ENCODE measurements at regions not wholly inside any gene's neighbourhood (a gene's known extent, or its start where the extent isn't known, plus 50 kb on each side); places are given as distances from the start of the nearest gene placed in this dataset.

GRCh38 chr7:124590814-124591213 lies 174.8 kb downstream of the GPR37 start:
- no peaks in the 10 kb centered on the region for H3K36me3 ChIP-seq (ENCODE audit: control insufficient read depth, insufficient read depth, low read length)
- H2AFZ ChIP-seq (ENCODE audit: low read depth, low read length), result no peak overlapping the region
- H3K4me1 ChIP-seq (replicated peaks in 1 of 2; ENCODE audit: control insufficient read depth in 2 of 2, insufficient read depth in 2 of 2, low read length in 2 of 2), result no peaks in the 10 kb centered on the region
- TF ChIP-seq HMG20A (CRISPR knock-in tag; conservative IDR thresholded peaks at IDR 0.05) (no peak), MAFK (IDR thresholded peaks at IDR 0.05; ENCODE audit: low read length) (peak; percentile 97), ZNF316 (IDR thresholded peaks at IDR 0.05) (peak; percentile 92), MAFF (IDR thresholded peaks at IDR 0.05; ENCODE audit: low read length) (peak; percentile 95), MAFG (tag; conservative IDR thresholded peaks at IDR 0.05) (peak; percentile 84), C11orf30 (IDR thresholded peaks at IDR 0.05; ENCODE audit: low read depth) (peak; percentile 76)
- TF ChIP-seq, protein P1, sequence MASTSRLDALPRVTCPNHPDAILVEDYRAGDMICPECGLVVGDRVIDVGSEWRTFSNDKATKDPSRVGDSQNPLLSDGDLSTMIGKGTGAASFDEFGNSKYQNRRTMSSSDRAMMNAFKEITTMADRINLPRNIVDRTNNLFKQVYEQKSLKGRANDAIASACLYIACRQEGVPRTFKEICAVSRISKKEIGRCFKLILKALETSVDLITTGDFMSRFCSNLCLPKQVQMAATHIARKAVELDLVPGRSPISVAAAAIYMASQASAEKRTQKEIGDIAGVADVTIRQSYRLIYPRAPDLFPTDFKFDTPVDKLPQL (IDR thresholded peaks at IDR 0.05; ENCODE audit: extremely low read depth, insufficient read length), result no peak
- 0 out of 2 replicates have a peak, but pooled peaks cover 3% of the 10 kb centered on the region for H3K9me3 ChIP-seq (replicated peaks; ENCODE audit: control insufficient read depth, insufficient read depth, low read depth, low read length)
- no peaks in the 10 kb centered on the region for H4K20me1 ChIP-seq (replicated peaks; ENCODE audit: control insufficient read depth, insufficient read depth, low read length)
- CTCF ChIA-PET (ENCODE audit: low intra/inter-chr PET ratio), result no interaction called here
- FAIRE-seq (no peak), ATAC-seq (no peak), DNase-seq (ENCODE audit: extremely low read depth in 1 of 4, low spot score in 3 of 4) (no peak)
- no peaks in the 10 kb centered on the region for H3K27me3 ChIP-seq (ENCODE audit: control insufficient read depth in 2 of 2, insufficient read depth in 2 of 2, low read length in 2 of 2)
- H3K9ac ChIP-seq (ENCODE audit: insufficient read depth in 1 of 2, low read depth in 2 of 2, low read length in 2 of 2), result no peak overlapping the region
- H3K4me3 ChIP-seq, result no peak overlapping the region
- intact Hi-C loops (cut with micrococcal nuclease) (no loop called here), in situ Hi-C loops (cut with MboI) (no loop called here)
- no peak overlapping the region for H3K27ac ChIP-seq (ENCODE audit: extremely low read depth, low read depth, low read length)
- H3K4me2 ChIP-seq (ENCODE audit: insufficient read depth, low read length), result no peak overlapping the region
- WGBS (ENCODE audit: insufficient coverage, low coverage, missing lambda C conversion rate), result 0% methylated on average over 2 of the region's 2 CpGs
- no peaks in the 10 kb centered on the region for H3K9me1 ChIP-seq (ENCODE audit: control insufficient read depth, insufficient read depth, low read length)
- no peaks in the 10 kb centered on the region for H3K79me2 ChIP-seq (ENCODE audit: control insufficient read depth, insufficient read depth, low read length)
- BruUV-seq (replicated peaks), result no TSS peak
- POLR2A ChIA-PET, result no interaction called here

DNA sequence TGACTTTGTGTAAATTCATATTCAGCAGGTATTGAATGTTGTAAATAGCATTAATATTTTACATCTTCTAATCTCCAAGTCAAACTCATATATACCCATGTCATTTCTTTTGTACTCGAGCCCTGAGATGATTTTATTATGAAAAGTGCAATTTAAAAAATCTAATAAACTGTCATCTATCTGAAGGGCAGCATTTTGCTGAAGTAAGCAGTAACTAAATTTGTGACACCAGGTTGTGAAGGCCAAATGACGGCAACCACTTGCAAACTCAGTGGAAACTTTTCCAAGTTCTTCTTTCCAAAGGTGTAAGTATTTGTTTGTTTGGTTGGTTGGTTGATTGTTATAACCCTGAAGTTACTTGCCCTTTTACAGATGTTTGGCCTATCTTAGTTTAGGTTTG lies 188.3 kb downstream of the GPR37 start:
- intact Hi-C loops (cut with micrococcal nuclease), result no loop called here
- ChIA-PET CTCF (ENCODE audit: low intra/inter-chr PET ratio) (no interaction called here), POLR2A (no interaction called here)
- no peaks in the 10 kb centered on the region for H3K9me3 ChIP-seq (replicated peaks; ENCODE audit: control insufficient read depth, insufficient read depth, low read depth, low read length)
- BruUV-seq (replicated peaks), result no TSS peak
- no peak overlapping the region for H3K9ac ChIP-seq (ENCODE audit: insufficient read depth in 1 of 2, low read depth in 2 of 2, low read length in 2 of 2)
- in situ Hi-C loops (cut with MboI), result no loop called here
- FAIRE-seq, result no peak
- TF ChIP-seq HNRNPLL (IDR thresholded peaks at IDR 0.05; ENCODE audit: low read depth, low read length, poor library complexity, severe bottlenecking) (no peak), LARP7 (IDR thresholded peaks at IDR 0.05) (no peak), GTF2F1 (IDR thresholded peaks at IDR 0.05; ENCODE audit: low read depth, low read length) (no peak), CREBBP (IDR thresholded peaks at IDR 0.05; ENCODE audit: low read depth, low read length) (no peak), ZNF766 (CRISPR knock-in tag; conservative IDR thresholded peaks at IDR 0.05) (no peak), SMAD4 (CRISPR knock-in tag; conservative IDR thresholded peaks at IDR 0.05) (no peak)
- TF ChIP-seq, protein P2, sequence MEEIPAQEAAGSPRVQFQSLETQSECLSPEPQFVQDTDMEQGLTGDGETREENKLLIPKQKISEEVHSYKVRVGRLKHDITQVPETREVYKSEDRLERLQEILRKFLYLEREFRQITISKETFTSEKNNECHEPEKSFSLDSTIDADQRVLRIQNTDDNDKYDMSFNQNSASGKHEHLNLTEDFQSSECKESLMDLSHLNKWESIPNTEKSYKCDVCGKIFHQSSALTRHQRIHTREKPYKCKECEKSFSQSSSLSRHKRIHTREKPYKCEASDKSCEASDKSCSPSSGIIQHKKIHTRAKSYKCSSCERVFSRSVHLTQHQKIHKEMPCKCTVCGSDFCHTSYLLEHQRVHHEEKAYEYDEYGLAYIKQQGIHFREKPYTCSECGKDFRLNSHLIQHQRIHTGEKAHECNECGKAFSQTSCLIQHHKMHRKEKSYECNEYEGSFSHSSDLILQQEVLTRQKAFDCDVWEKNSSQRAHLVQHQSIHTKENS (CRISPR knock-in tag; IDR thresholded peaks at IDR 0.05), result no peak
- H3K27me3 ChIP-seq (ENCODE audit: control insufficient read depth in 2 of 2, insufficient read depth in 2 of 2, low read length in 2 of 2), result no peaks in the 10 kb centered on the region
- H2AFZ ChIP-seq (ENCODE audit: low read depth, low read length), result no peak overlapping the region
- H3K27ac ChIP-seq (ENCODE audit: extremely low read depth, low read depth, low read length), result no peak overlapping the region
- H3K4me3 ChIP-seq, result no peak overlapping the region
- no peak for ATAC-seq
- H3K9me1 ChIP-seq (ENCODE audit: control insufficient read depth, insufficient read depth, low read length), result no peaks in the 10 kb centered on the region
- no peaks in the 10 kb centered on the region for H4K20me1 ChIP-seq (replicated peaks; ENCODE audit: control insufficient read depth, insufficient read depth, low read length)
- H3K79me2 ChIP-seq (ENCODE audit: control insufficient read depth, insufficient read depth, low read length), result no peaks in the 10 kb centered on the region
- no peak for DNase-seq (ENCODE audit: extremely low read depth in 1 of 4, low spot score in 3 of 4)
- no peak overlapping the region for H3K4me2 ChIP-seq (ENCODE audit: insufficient read depth, low read length)
- H3K4me1 ChIP-seq (replicated peaks in 1 of 2; ENCODE audit: control insufficient read depth in 2 of 2, insufficient read depth in 2 of 2, low read length in 2 of 2), result no peaks in the 10 kb centered on the region
- WGBS (ENCODE audit: insufficient coverage, low coverage, missing lambda C conversion rate), result 2% methylated on average over 2 of the region's 2 CpGs
- H3K36me3 ChIP-seq (ENCODE audit: control insufficient read depth, insufficient read depth, low read length), result no peaks in the 10 kb centered on the region

Data from K562 (cell line).